OCI-LY3 (cell line): ENCODE measurements at regions not wholly inside any gene's neighbourhood (a gene's known extent, or its start where the extent isn't known, plus 50 kb on each side); places are given as distances from the start of the nearest gene placed in this dataset.
"Not testable (repeated sequence)": the region's sequence is repeated elsewhere in the genome, so short reads cannot be mapped to it uniquely, and the experiment has no call there.

Source experiments
- EZH2phosphoT487 ChIP-seq: fragments of 200-600 bp; shearing (Covaris generic); IDR thresholded peaks from 2 replicates; pipeline ENCODE4 v1.6.1; 2018; ENCODE audit warnings: antibody characterized with exemption, mixed run types, low read depth
- TF ChIP-seq, protein P1 (sequence below): fragments of 200-600, 300-600 bp; sonication (generic); IDR thresholded peaks from 2 replicates; pipeline ENCODE4 v1.5.1; 2014; ENCODE audit warnings: antibody characterized with exemption, low read length, low read depth

- TF ChIP-seq, protein P1, sequence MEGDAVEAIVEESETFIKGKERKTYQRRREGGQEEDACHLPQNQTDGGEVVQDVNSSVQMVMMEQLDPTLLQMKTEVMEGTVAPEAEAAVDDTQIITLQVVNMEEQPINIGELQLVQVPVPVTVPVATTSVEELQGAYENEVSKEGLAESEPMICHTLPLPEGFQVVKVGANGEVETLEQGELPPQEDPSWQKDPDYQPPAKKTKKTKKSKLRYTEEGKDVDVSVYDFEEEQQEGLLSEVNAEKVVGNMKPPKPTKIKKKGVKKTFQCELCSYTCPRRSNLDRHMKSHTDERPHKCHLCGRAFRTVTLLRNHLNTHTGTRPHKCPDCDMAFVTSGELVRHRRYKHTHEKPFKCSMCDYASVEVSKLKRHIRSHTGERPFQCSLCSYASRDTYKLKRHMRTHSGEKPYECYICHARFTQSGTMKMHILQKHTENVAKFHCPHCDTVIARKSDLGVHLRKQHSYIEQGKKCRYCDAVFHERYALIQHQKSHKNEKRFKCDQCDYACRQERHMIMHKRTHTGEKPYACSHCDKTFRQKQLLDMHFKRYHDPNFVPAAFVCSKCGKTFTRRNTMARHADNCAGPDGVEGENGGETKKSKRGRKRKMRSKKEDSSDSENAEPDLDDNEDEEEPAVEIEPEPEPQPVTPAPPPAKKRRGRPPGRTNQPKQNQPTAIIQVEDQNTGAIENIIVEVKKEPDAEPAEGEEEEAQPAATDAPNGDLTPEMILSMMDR, result not testable (repeated sequence)
- TF ChIP-seq EZH2phosphoT487, result not testable (repeated sequence)
Observed at GRCh38 chr5:50588471-50588870, 78.0 kb upstream of the PARP8 start.
